ENCODE measurements at regions not wholly inside any gene's neighbourhood (a gene's known extent, or its start where the extent isn't known, plus 50 kb on each side); places are given as distances from the start of the nearest gene placed in this dataset.
A peak's percentile ranks its signal among the peaks of the same experiment; 100 is the strongest.

- Histone ChIP-seq H4K20me1 (ENCODE audit: control insufficient read depth, insufficient read depth, low read depth, low read length) (no peaks in the 10 kb centered on the region), H3K36me3 (ENCODE audit: control insufficient read depth, low read length) (no peaks in the 10 kb centered on the region), H3K4me2 (ENCODE audit: low read length) (no peak overlapping the region), H3K27ac (ENCODE audit: low read depth, low read length) (no peak overlapping the region), H3K27me3 (ENCODE audit: control insufficient read depth, low read length) (no peaks in the 10 kb centered on the region), H3K9me3 (ENCODE audit: control insufficient read depth, insufficient read depth, low read length) (no peaks in the 10 kb centered on the region), H3F3A (ENCODE audit: control insufficient read depth, insufficient read depth) (no peaks in the 10 kb centered on the region), H3K4me1 (ENCODE audit: control insufficient read depth, low read length) (no peaks in the 10 kb centered on the region), H3K4me3 (ENCODE audit: low read length) (no peak overlapping the region), H3K9me2 (replicated peaks; ENCODE audit: control insufficient read depth, low read length) (no peaks in the 10 kb centered on the region), H3K79me2 (ENCODE audit: control insufficient read depth, low read length) (no peaks in the 10 kb centered on the region)
- TF ChIP-seq CTCF (IDR thresholded peaks at IDR 0.05; ENCODE audit: low read depth, low read length, poor library complexity, severe bottlenecking) (no peak), EZH2phosphoT487 (IDR thresholded peaks at IDR 0.05; ENCODE audit: borderline replicate concordance, low read length) (no peak)
Measured at GRCh38 chr2:121890041-121890440, 134.6 kb downstream of the TSN start.

GRCh38 chr2:121895723-121896571, 140.5 kb downstream of the TSN start:
- H3K4me3 ChIP-seq (ENCODE audit: low read length): no peak overlapping the region
- H3K9me2 ChIP-seq (replicated peaks; ENCODE audit: control insufficient read depth, low read length): no peaks in the 10 kb centered on the region
- H4K20me1 ChIP-seq (ENCODE audit: control insufficient read depth, insufficient read depth, low read depth, low read length): no peaks in the 10 kb centered on the region
- H3K27me3 ChIP-seq (ENCODE audit: control insufficient read depth, low read length): no peaks in the 10 kb centered on the region
- no peaks in the 10 kb centered on the region for H3K9me3 ChIP-seq (ENCODE audit: control insufficient read depth, insufficient read depth, low read length)
- H3K79me2 ChIP-seq (ENCODE audit: control insufficient read depth, low read length): no peaks in the 10 kb centered on the region
- H3K4me2 ChIP-seq (ENCODE audit: low read length): no peak overlapping the region
- H3K27ac ChIP-seq (ENCODE audit: low read depth, low read length): no peak overlapping the region
- no peak for TF ChIP-seq EZH2phosphoT487 (IDR thresholded peaks at IDR 0.05; ENCODE audit: borderline replicate concordance, low read length)
- H3F3A ChIP-seq (ENCODE audit: control insufficient read depth, insufficient read depth): no peaks in the 10 kb centered on the region
- peaks cover 11% of the 10 kb centered on the region for H3K4me1 ChIP-seq (ENCODE audit: control insufficient read depth, low read length)
- no peaks in the 10 kb centered on the region for H3K36me3 ChIP-seq (ENCODE audit: control insufficient read depth, low read length)

- Histone ChIP-seq H3K4me3 (ENCODE audit: low read length) (no peak overlapping the region), H3K79me2 (ENCODE audit: control insufficient read depth, low read length) (no peaks in the 10 kb centered on the region), H4K20me1 (ENCODE audit: control insufficient read depth, insufficient read depth, low read depth, low read length) (no peaks in the 10 kb centered on the region), H3K36me3 (ENCODE audit: control insufficient read depth, low read length) (no peaks in the 10 kb centered on the region), H3F3A (ENCODE audit: control insufficient read depth, insufficient read depth) (no peaks in the 10 kb centered on the region), H3K4me1 (ENCODE audit: control insufficient read depth, low read length) (peaks cover 11% of the 10 kb centered on the region), H3K27me3 (ENCODE audit: control insufficient read depth, low read length) (no peaks in the 10 kb centered on the region), H3K4me2 (ENCODE audit: low read length) (no peak overlapping the region), H3K27ac (ENCODE audit: low read depth, low read length) (no peak overlapping the region), H3K9me2 (replicated peaks; ENCODE audit: control insufficient read depth, low read length) (no peaks in the 10 kb centered on the region), H3K9me3 (ENCODE audit: control insufficient read depth, insufficient read depth, low read length) (no peaks in the 10 kb centered on the region)
- peak; percentile 83 for TF ChIP-seq CTCF (IDR thresholded peaks at IDR 0.05; ENCODE audit: low read depth, low read length, poor library complexity, severe bottlenecking)
- TF ChIP-seq EZH2phosphoT487 (IDR thresholded peaks at IDR 0.05; ENCODE audit: borderline replicate concordance, low read length): no peak
Measured at GRCh38 chr2:121897335-121897970, 142.0 kb downstream of the TSN start.

- no peak overlapping the region for H3K4me2 ChIP-seq (ENCODE audit: low read length)
- no peak overlapping the region for H3K4me3 ChIP-seq (ENCODE audit: low read length)
- TF ChIP-seq CTCF (IDR thresholded peaks at IDR 0.05; ENCODE audit: low read depth, low read length, poor library complexity, severe bottlenecking): no peak
- no peaks in the 10 kb centered on the region for H3K36me3 ChIP-seq (ENCODE audit: control insufficient read depth, low read length)
- no peaks in the 10 kb centered on the region for H3F3A ChIP-seq (ENCODE audit: control insufficient read depth, insufficient read depth)
- no peak overlapping the region for H3K27ac ChIP-seq (ENCODE audit: low read depth, low read length)
- no peaks in the 10 kb centered on the region for H3K79me2 ChIP-seq (ENCODE audit: control insufficient read depth, low read length)
- H4K20me1 ChIP-seq (ENCODE audit: control insufficient read depth, insufficient read depth, low read depth, low read length): no peaks in the 10 kb centered on the region
- H3K9me2 ChIP-seq (replicated peaks; ENCODE audit: control insufficient read depth, low read length): no peaks in the 10 kb centered on the region
- H3K27me3 ChIP-seq (ENCODE audit: control insufficient read depth, low read length): no peaks in the 10 kb centered on the region
- H3K9me3 ChIP-seq (ENCODE audit: control insufficient read depth, insufficient read depth, low read length): no peaks in the 10 kb centered on the region
- peaks cover 11% of the 10 kb centered on the region for H3K4me1 ChIP-seq (ENCODE audit: control insufficient read depth, low read length)
Measured at GRCh38 chr2:121898483-121898882, 143.0 kb downstream of the TSN start.
